Kidney (tissue), 13 donors: ENCODE measurements at regions not wholly inside any gene's neighbourhood (a gene's known extent, or its start where the extent isn't known, plus 50 kb on each side); places are given as distances from the start of the nearest gene placed in this dataset.
A peak's percentile ranks its signal among the peaks of the same experiment; 100 is the strongest.

Experiments
- DNase-seq, 5 donors: peaks; one replicate each; pipeline ENCODE4 v3.0.0-alpha.2; 2013 to 2020
- FAIRE-seq: peaks from 2 replicates; lab custom pipeline; 2012; peaks lifted over from hg19 to GRCh38; lab: Jason Lieb, UNC
- H3K27ac ChIP-seq, 2 donors: one replicate each; pipeline ENCODE4 v1.7.0; 2013; ENCODE audit warnings: low read depth in 2 of 2, low read length in 2 of 2, inconsistent platforms in 1 of 2
- H3K27me3 ChIP-seq: one replicate; pipeline ENCODE4 v1.7.1; 2013; ENCODE audit warnings: low read length, inconsistent platforms; ENCODE audit not compliant: control insufficient read depth, insufficient read depth
- H3K36me3 ChIP-seq, 3 donors: one replicate each; pipeline versions ENCODE4 v1.7.0 to v1.7.1; 2013; ENCODE audit warnings: low read length in 3 of 3, control low read depth in 1 of 3, inconsistent platforms in 1 of 3; ENCODE audit not compliant: insufficient read depth in 3 of 3, control insufficient read depth in 2 of 3
- H3K4me1 ChIP-seq, 3 donors: one replicate each; pipeline versions ENCODE4 v1.7.0 to v1.7.1; 2013; ENCODE audit warnings: low read length in 3 of 3, inconsistent platforms in 1 of 3, low read depth in 1 of 3; ENCODE audit not compliant: control insufficient read depth in 2 of 3, insufficient read depth in 2 of 3
- H3K4me3 ChIP-seq, 3 donors: one replicate each; pipeline versions ENCODE4 v1.7.0 to v1.8.1; 2013; ENCODE audit warnings: low read length in 3 of 3, control low read depth in 1 of 3, inconsistent platforms in 1 of 3
- H3K9ac ChIP-seq, 3 donors: one replicate each; pipeline versions ENCODE4 v1.7.0 to v1.7.1; 2013; ENCODE audit warnings: low read length in 3 of 3, control low read depth in 1 of 3, inconsistent platforms in 1 of 3
- H3K9me3 ChIP-seq, 3 donors: one replicate each; pipeline versions ENCODE4 v1.7.0 to v1.7.1; 2013; ENCODE audit warnings: low read length in 3 of 3, control low read depth in 1 of 3, inconsistent platforms in 1 of 3; ENCODE audit not compliant: control insufficient read depth in 2 of 3, insufficient read depth in 1 of 3
- intact Hi-C: fragments of 100-400 bp; cut with DNase I; formaldehyde crosslinking; loops from one replicate; pipeline ENCODE4 v1.11.1; 2022
- TF ChIP-seq, protein P1 (sequence below): IDR thresholded peaks from 3 replicates; pipeline ENCODE4 v1.5.1; 2012; ENCODE audit warnings: mild to moderate bottlenecking, moderate library complexity, borderline replicate concordance; ENCODE audit not compliant: insufficient read depth; ENCODE audit errors: extremely low read depth
- donor health status: control.
- donor health status: control.
- donor health status: control.
- donor health status: control.
- donor health status: control.
- donor health status: DM: yes; HTN: yes; CAD: no.
- donor health status: Normal renal cell carcinoma (clear cell type).

DNA sequence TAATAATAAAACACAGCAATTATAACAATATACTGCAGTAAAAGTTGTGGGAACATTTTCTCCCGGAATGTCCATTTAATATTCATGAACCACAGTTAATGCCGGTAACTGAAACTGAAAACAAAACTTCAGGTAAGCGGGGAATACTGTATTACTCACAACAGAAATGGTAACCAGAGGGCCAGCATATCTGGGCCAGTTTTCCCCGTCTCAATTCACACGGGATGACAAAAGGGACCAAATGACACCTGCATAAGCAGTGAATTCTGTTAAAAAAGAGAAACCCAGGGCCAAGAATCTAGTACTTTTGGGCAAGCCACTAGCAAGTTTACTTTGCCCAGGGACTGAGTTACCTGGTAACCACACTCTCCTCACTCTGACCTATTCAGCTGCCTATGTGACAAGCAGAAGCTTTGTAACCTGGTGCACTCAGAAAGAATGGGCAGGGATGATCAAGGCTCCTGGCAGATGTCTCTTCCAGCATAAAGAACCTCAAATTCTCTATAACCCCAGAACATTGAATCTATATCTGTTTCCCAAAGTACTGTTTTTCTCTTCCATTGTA, 1171.2 kb downstream of the DIAPH3 start:
- TF ChIP-seq, protein P1, sequence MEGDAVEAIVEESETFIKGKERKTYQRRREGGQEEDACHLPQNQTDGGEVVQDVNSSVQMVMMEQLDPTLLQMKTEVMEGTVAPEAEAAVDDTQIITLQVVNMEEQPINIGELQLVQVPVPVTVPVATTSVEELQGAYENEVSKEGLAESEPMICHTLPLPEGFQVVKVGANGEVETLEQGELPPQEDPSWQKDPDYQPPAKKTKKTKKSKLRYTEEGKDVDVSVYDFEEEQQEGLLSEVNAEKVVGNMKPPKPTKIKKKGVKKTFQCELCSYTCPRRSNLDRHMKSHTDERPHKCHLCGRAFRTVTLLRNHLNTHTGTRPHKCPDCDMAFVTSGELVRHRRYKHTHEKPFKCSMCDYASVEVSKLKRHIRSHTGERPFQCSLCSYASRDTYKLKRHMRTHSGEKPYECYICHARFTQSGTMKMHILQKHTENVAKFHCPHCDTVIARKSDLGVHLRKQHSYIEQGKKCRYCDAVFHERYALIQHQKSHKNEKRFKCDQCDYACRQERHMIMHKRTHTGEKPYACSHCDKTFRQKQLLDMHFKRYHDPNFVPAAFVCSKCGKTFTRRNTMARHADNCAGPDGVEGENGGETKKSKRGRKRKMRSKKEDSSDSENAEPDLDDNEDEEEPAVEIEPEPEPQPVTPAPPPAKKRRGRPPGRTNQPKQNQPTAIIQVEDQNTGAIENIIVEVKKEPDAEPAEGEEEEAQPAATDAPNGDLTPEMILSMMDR, result no peak
- FAIRE-seq (no peak), DNase-seq (no peak)
- peak overlapping the region; percentile 63 to 66 for H3K27ac ChIP-seq
- peak overlapping the region in 2 of 3 donors; percentile 19 to 33 for H3K4me3 ChIP-seq
- intact Hi-C loops, result no loop called here
- no peaks in the 10 kb centered on the region for H3K27me3 ChIP-seq
- H3K36me3 ChIP-seq, result no peaks in the 10 kb centered on the region
- H3K9me3 ChIP-seq, result no peaks in the 10 kb centered on the region
- H3K4me1 ChIP-seq, result no peaks in the 10 kb centered on the region
- peak overlapping the region in 1 of 3 donors; percentile 28 for H3K9ac ChIP-seq

DNA sequence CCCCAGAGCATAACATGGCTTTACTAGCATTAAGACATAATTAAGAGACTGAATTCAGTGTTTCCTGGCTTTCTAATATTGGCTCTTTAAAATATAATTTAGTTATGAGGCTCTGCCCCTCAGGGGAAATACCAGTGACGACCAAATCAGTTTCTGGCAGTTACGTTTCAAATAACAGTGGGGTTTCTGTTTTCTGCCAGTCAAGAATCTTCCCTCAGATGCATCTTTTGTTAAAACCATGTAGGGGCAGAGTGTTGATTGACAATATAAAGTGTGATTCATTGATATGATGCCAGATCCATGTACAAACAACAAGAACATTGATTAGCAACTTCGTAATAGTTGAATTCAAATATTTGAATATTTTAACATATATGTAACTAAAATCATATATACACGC, 1169.7 kb downstream of the DIAPH3 start:
- TF ChIP-seq, protein P1, result no peak
- H3K4me1 ChIP-seq, result no peaks in the 10 kb centered on the region
- H3K9me3 ChIP-seq, result no peaks in the 10 kb centered on the region
- DNase-seq (no peak), FAIRE-seq (no peak)
- no peaks in the 10 kb centered on the region for H3K36me3 ChIP-seq
- no peak overlapping the region for H3K27ac ChIP-seq
- no peak overlapping the region for H3K4me3 ChIP-seq
- intact Hi-C loops, result no loop called here
- H3K9ac ChIP-seq, result no peak overlapping the region
- H3K27me3 ChIP-seq, result no peaks in the 10 kb centered on the region

DNA sequence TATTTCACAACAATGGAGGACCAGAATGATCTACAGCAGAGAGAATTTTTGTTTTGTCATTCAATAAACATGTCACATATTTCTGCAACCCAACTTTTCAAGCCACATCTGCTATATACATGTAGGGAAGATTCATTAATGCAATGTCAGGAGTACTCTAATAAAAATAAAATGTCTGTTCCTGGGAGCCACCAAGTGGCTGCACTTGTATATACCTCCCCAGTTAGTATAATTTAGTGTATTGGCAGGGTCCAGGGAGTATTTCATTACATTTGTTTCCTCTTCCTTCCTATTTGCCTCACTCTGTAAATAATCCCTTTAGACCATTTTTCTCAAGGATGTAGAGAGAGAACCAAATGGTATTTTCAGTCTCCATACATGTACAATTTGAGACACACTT, 1169.0 kb downstream of the DIAPH3 start:
- intact Hi-C loops, result no loop called here
- Histone ChIP-seq H3K4me1 (no peaks in the 10 kb centered on the region), H3K27me3 (no peaks in the 10 kb centered on the region), H3K36me3 (no peaks in the 10 kb centered on the region), H3K27ac (no peak overlapping the region), H3K4me3 (no peak overlapping the region), H3K9ac (no peak overlapping the region), H3K9me3 (no peaks in the 10 kb centered on the region)
- TF ChIP-seq, protein P1, result no peak
- FAIRE-seq (no peak), DNase-seq (peak in 1 of 5 donors; percentile 38)

DNA sequence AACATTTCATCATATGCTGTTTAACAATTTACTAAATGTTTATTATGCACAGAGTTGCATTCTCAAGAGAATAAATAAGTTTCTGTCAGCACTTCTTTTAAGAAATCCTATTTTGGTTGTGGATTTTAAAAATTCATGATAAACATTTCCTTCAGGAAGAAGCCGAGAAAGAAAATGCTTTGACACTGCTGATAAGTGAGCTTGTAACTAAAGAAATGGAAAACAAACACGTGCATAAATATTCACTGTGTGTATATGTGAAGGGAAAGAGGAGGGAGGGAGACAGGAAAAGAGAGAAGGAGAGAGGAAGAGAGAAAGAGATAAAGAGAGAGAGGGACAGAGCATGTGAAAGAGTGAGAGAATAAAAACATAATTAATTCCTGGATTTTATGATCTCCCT, 1165.0 kb downstream of the DIAPH3 start:
- no peaks in the 10 kb centered on the region for H3K27me3 ChIP-seq
- no peaks in the 10 kb centered on the region for H3K36me3 ChIP-seq
- no peak overlapping the region for H3K4me3 ChIP-seq
- no peaks in the 10 kb centered on the region for H3K4me1 ChIP-seq
- TF ChIP-seq, protein P1, result no peak
- no peaks in the 10 kb centered on the region for H3K9me3 ChIP-seq
- intact Hi-C loops, result no loop called here
- peak in 1 of 5 donors; percentile 23 for DNase-seq
- H3K27ac ChIP-seq, result no peak overlapping the region
- H3K9ac ChIP-seq, result no peak overlapping the region
- FAIRE-seq, result no peak
